ENCODE measurements at regions not wholly inside any gene's neighbourhood (a gene's known extent, or its start where the extent isn't known, plus 50 kb on each side); places are given as distances from the start of the nearest gene placed in this dataset.

DNA sequence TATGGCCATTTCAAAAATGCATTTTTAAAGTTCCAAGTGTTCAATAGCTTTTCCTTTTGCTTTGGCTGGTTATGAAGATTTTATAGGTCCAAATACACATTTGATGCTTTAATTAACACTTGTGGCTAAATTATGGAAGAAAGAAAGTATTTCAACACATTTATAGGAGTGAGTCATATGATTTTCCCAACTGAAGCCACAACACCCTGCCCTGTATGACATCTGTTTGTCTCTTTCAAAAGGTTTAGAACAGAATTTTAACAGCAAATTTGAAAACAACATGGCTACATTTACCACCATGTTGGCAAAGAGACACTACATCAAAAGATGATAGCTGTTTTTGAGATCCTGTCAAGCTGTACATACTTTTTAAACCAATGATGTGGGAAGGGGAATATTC lies 99.4 kb downstream of the TMEM174 start:
- H3K79me2 ChIP-seq (ENCODE audit: insufficient read depth, low read depth) = no peaks in the 10 kb centered on the region
- no peaks in the 10 kb centered on the region for H3K36me3 ChIP-seq (ENCODE audit: insufficient read depth)
- no peaks in the 10 kb centered on the region for H4K20me1 ChIP-seq (ENCODE audit: insufficient read depth)
- no peaks in the 10 kb centered on the region for H3K4me1 ChIP-seq (ENCODE audit: low read depth, poor library complexity, severe bottlenecking)
- no peak overlapping the region for H2AFZ ChIP-seq (ENCODE audit: low read depth)
- H3K27me3 ChIP-seq (ENCODE audit: insufficient read depth, low read depth) = no peaks in the 10 kb centered on the region
- no peak overlapping the region for H3K4me3 ChIP-seq (IDR thresholded peaks at IDR 0.05; ENCODE audit: insufficient read depth, low read depth, low read length)
- no peak overlapping the region for H3K27ac ChIP-seq
- H3K4me2 ChIP-seq = no peak overlapping the region
- no peak for TF ChIP-seq CTCF (conservative IDR thresholded peaks at IDR 0.05; ENCODE audit: low read depth, low read length)
- no peak overlapping the region for H3K9ac ChIP-seq

GRCh38 chr5:73268826-73269225 lies 95.8 kb downstream of the TMEM174 start:
- H4K20me1 ChIP-seq (ENCODE audit: insufficient read depth) = no peaks in the 10 kb centered on the region
- H3K4me2 ChIP-seq = no peak overlapping the region
- H3K4me1 ChIP-seq (ENCODE audit: low read depth, poor library complexity, severe bottlenecking) = no peaks in the 10 kb centered on the region
- H3K27ac ChIP-seq = no peak overlapping the region
- H3K36me3 ChIP-seq (ENCODE audit: insufficient read depth) = no peaks in the 10 kb centered on the region
- no peak overlapping the region for H2AFZ ChIP-seq (ENCODE audit: low read depth)
- no peak overlapping the region for H3K9ac ChIP-seq
- H3K27me3 ChIP-seq (ENCODE audit: insufficient read depth, low read depth) = no peaks in the 10 kb centered on the region
- no peaks in the 10 kb centered on the region for H3K79me2 ChIP-seq (ENCODE audit: insufficient read depth, low read depth)
- H3K4me3 ChIP-seq (IDR thresholded peaks at IDR 0.05; ENCODE audit: insufficient read depth, low read depth, low read length) = no peak overlapping the region
- TF ChIP-seq CTCF (conservative IDR thresholded peaks at IDR 0.05; ENCODE audit: low read depth, low read length) = no peak

DNA sequence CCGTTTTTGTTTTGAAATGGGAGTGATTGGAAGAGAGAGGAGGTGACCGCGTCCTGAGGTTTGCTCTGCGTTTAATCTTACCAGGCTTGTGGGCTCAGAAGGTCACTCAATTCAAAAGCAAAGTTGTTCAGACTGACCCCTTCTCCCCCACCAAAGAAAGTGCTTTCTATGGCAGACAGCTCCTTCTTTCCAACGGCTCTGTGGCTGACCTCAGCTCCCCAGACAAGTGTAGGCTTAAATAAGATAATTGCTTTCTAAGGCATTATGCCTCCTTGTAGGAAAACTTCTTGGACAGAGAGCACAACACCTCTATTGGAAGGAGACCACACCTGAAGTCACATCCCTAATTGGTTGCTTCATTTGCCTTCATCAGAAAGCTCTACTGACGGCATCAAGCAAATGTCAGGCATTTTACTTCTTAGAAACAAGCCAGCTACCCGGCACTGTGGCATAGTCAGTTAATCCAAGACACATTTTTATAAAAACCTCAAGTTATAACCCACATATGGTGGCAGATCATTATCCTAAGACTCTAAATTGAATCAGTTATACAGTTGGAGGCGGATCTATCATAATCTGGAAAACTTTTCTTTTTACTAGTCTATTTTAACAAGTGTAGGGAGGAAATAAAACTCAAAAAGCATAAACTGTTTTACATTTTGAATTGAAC lies 94.9 kb downstream of the TMEM174 start:
- Histone ChIP-seq H3K79me2 (ENCODE audit: insufficient read depth, low read depth) (no peaks in the 10 kb centered on the region), H2AFZ (ENCODE audit: low read depth) (no peak overlapping the region), H3K9ac (no peak overlapping the region), H3K4me3 (IDR thresholded peaks at IDR 0.05; ENCODE audit: insufficient read depth, low read depth, low read length) (no peak overlapping the region), H4K20me1 (ENCODE audit: insufficient read depth) (no peaks in the 10 kb centered on the region), H3K27ac (no peak overlapping the region), H3K27me3 (ENCODE audit: insufficient read depth, low read depth) (no peaks in the 10 kb centered on the region), H3K4me2 (no peak overlapping the region), H3K4me1 (ENCODE audit: low read depth, poor library complexity, severe bottlenecking) (no peaks in the 10 kb centered on the region), H3K36me3 (ENCODE audit: insufficient read depth) (no peaks in the 10 kb centered on the region)
- no peak for TF ChIP-seq CTCF (conservative IDR thresholded peaks at IDR 0.05; ENCODE audit: low read depth, low read length)

- no peaks in the 10 kb centered on the region for H4K20me1 ChIP-seq (ENCODE audit: insufficient read depth)
- no peak overlapping the region for H3K4me3 ChIP-seq (IDR thresholded peaks at IDR 0.05; ENCODE audit: insufficient read depth, low read depth, low read length)
- no peak overlapping the region for H3K4me2 ChIP-seq
- no peak overlapping the region for H3K9ac ChIP-seq
- H3K27ac ChIP-seq = no peak overlapping the region
- no peaks in the 10 kb centered on the region for H3K4me1 ChIP-seq (ENCODE audit: low read depth, poor library complexity, severe bottlenecking)
- H3K79me2 ChIP-seq (ENCODE audit: insufficient read depth, low read depth) = no peaks in the 10 kb centered on the region
- no peak for TF ChIP-seq CTCF (conservative IDR thresholded peaks at IDR 0.05; ENCODE audit: low read depth, low read length)
- H3K27me3 ChIP-seq (ENCODE audit: insufficient read depth, low read depth) = no peaks in the 10 kb centered on the region
- no peak overlapping the region for H2AFZ ChIP-seq (ENCODE audit: low read depth)
- H3K36me3 ChIP-seq (ENCODE audit: insufficient read depth) = no peaks in the 10 kb centered on the region
Observed at GRCh38 chr5:73266925-73267765, 94.2 kb downstream of the TMEM174 start.
